GM12878 (cell line): ENCODE measurements at regions not wholly inside any gene's neighbourhood (a gene's known extent, or its start where the extent isn't known, plus 50 kb on each side); places are given as distances from the start of the nearest gene placed in this dataset.

ENCODE experiments used
- ATF7 ChIP-seq: fragments of 450-650 bp; IDR thresholded peaks from 2 replicates; pipeline ENCODE4 v1.6.1; 2016; ENCODE audit warnings: low read depth, mild to moderate bottlenecking
- HCFC1 ChIP-seq: fragments of 150-350 bp; IDR thresholded peaks from 2 replicates; pipeline ENCODE4 v1.6.1; 2014; ENCODE audit warnings: low read length
- JUNB ChIP-seq: IDR thresholded peaks from 2 replicates; pipeline ENCODE4 v1.6.1; 2016; ENCODE audit warnings: antibody characterized with exemption, mild to moderate bottlenecking
- MAX ChIP-seq: IDR thresholded peaks from 2 replicates; pipeline ENCODE4 v1.6.1; 2012; ENCODE audit warnings: low read depth, low read length, improper control_type of control experiment
- POLR2A ChIP-seq: IDR thresholded peaks from 2 replicates; pipeline ENCODE4 v1.6.1; 2011; ENCODE audit warnings: low read depth, mild to moderate bottlenecking, low read length
- RFX5 ChIP-seq: IDR thresholded peaks from 2 replicates; pipeline ENCODE4 v1.6.1; 2011; ENCODE audit warnings: low read depth, low read length, improper control_type of control experiment
- STAT3 ChIP-seq: IDR thresholded peaks from 2 replicates; pipeline ENCODE4 v1.6.1; 2011; ENCODE audit warnings: low read depth, low read length, improper control_type of control experiment
- SUZ12 ChIP-seq: fragments of 200-600 bp; sonication (generic); IDR thresholded peaks from one replicate; pipeline ENCODE4 v1.6.1; 2018; ENCODE audit warnings: antibody characterized with exemption, mild to moderate bottlenecking; ENCODE audit not compliant: unreplicated experiment
- TF ChIP-seq, protein P1 (sequence below), 3 experiments: IDR thresholded peaks in 2 of 3; conservative IDR thresholded peaks in 1 of 3; 2 replicates each; pipeline ENCODE4 v1.5.1; 2011; ENCODE audit warnings: low read depth in 3 of 3, low read length in 3 of 3, mild to moderate bottlenecking in 3 of 3, control low read depth in 2 of 3, moderate library complexity in 2 of 3, inconsistent platforms in 1 of 3, mixed read lengths in 1 of 3; ENCODE audit not compliant: control insufficient read depth in 2 of 3, insufficient read depth in 1 of 3; ENCODE audit errors: extremely low read depth in 1 of 3

- TF ChIP-seq POLR2A (no peak), ATF7 (no peak), MAX (no peak), STAT3 (no peak), SUZ12 (no peak), RFX5 (no peak), JUNB (no peak), HCFC1 (no peak)
- TF ChIP-seq, protein P1, sequence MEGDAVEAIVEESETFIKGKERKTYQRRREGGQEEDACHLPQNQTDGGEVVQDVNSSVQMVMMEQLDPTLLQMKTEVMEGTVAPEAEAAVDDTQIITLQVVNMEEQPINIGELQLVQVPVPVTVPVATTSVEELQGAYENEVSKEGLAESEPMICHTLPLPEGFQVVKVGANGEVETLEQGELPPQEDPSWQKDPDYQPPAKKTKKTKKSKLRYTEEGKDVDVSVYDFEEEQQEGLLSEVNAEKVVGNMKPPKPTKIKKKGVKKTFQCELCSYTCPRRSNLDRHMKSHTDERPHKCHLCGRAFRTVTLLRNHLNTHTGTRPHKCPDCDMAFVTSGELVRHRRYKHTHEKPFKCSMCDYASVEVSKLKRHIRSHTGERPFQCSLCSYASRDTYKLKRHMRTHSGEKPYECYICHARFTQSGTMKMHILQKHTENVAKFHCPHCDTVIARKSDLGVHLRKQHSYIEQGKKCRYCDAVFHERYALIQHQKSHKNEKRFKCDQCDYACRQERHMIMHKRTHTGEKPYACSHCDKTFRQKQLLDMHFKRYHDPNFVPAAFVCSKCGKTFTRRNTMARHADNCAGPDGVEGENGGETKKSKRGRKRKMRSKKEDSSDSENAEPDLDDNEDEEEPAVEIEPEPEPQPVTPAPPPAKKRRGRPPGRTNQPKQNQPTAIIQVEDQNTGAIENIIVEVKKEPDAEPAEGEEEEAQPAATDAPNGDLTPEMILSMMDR (IDR thresholded peaks at IDR 0.05 in 2 of 3, conservative IDR thresholded peaks at IDR 0.05 in 1 of 3; ENCODE audit: control insufficient read depth in 2 of 3, extremely low read depth in 1 of 3, insufficient read depth in 1 of 3, low read depth in 3 of 3, low read length in 3 of 3) = no peak
Observed at GRCh38 chr4:31687717-31688342, 967.7 kb downstream of the PCDH7 start.
